ENCODE measurements at regions not wholly inside any gene's neighbourhood (a gene's known extent, or its start where the extent isn't known, plus 50 kb on each side); places are given as distances from the start of the nearest gene placed in this dataset.
A peak's percentile ranks its signal among the peaks of the same experiment; 100 is the strongest.

- TF ChIP-seq CTCF (IDR thresholded peaks at IDR 0.05): no peak
Observed at GRCh38 chr12:13576935-13577500, 380.5 kb downstream of the EMP1 start.

GRCh38 chr12:13573698-13574321 lies 377.3 kb downstream of the EMP1 start:
- TF ChIP-seq CTCF (IDR thresholded peaks at IDR 0.05): no peak

GRCh38 chr12:13571035-13571434 lies 374.5 kb downstream of the EMP1 start:
- TF ChIP-seq CTCF (IDR thresholded peaks at IDR 0.05): no peak

- TF ChIP-seq CTCF (IDR thresholded peaks at IDR 0.05): no peak
Observed at GRCh38 chr12:13570005-13570694, 373.6 kb downstream of the EMP1 start.

GRCh38 chr12:13566292-13566691 lies 369.8 kb downstream of the EMP1 start:
- TF ChIP-seq CTCF (IDR thresholded peaks at IDR 0.05): no peak

GRCh38 chr12:13564266-13564810 lies 367.8 kb downstream of the EMP1 start:
- peak; percentile 48; the same call in 1 of the 2 replicates for TF ChIP-seq CTCF (IDR thresholded peaks at IDR 0.05)

- no peak for TF ChIP-seq CTCF (IDR thresholded peaks at IDR 0.05)
Observed at GRCh38 chr12:13563743-13564125, 367.2 kb downstream of the EMP1 start.
